ENCODE measurements at regions not wholly inside any gene's neighbourhood (a gene's known extent, or its start where the extent isn't known, plus 50 kb on each side); places are given as distances from the start of the nearest gene placed in this dataset.
A peak's percentile ranks its signal among the peaks of the same experiment; 100 is the strongest.
"Not testable (repeated sequence)": the region's sequence is repeated elsewhere in the genome, so short reads cannot be mapped to it uniquely, and the experiment has no call there.

DNA sequence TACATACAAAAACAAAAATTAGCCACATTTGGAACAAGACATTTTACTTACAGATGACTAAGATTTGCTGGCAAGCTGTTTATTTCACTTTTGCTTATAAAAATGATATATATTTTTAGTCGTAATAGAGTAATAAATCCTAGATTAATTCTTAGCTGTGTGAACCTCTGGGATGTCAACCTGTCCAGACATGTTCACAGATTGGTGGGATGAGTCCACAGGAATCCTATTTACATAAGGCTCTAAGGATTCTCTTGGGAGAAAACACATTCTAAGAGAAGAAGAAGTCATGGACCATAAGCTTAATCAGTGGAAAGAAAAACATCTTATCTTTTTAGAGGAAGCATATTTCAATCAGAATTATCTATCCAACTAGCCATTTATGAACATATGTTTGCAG, 797.4 kb downstream of the C12orf50 start:
- DNase-seq, result no peak

GRCh38 chr12:87230441-87230840, 798.8 kb downstream of the C12orf50 start:
- DNase-seq, result no peak

GRCh38 chr12:87227162-87227561, 802.0 kb downstream of the C12orf50 start:
- no peak for DNase-seq

DNA sequence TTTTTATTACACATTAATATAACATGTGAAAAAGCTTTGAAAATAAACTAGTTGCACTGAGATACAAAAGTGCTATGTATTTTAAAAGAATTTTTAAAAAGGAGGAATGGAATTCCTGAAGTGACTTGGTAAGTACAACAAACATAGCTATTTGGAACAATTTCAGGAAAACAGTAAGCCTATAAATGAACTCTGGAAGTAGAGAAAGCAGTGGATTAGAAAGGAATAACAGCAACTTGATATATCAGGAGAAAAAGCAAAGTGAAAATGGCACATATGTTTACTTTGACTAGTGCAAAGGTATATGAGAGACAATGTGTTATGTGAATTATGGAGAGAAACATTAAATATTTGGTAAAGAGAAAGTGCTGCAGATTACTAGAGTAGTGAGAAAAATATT, 811.7 kb downstream of the C12orf50 start:
- DNase-seq, result no peak

- peak; percentile 29 for DNase-seq
Observed at GRCh38 chr12:87216436-87216835, 812.8 kb downstream of the C12orf50 start.

DNA sequence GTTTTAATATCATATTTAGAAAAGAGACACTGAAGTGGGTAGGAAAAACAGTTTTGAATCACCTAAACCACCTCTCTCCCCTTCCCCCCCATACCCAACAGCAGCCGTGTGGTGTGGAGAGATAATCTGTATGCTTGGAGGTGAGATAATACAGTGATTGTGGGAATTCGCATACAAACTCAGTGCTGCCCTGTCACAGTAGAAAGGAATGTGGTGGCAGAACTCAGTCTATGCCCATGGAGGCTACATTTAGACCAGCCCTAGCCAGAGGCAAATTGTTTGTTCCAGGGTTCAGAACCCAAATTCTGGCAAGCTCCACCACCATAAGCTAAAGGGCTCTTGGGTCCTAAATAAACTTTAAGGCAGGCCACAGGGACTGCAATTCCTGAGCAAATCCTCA, 827.0 kb downstream of the C12orf50 start:
- no peak for DNase-seq

- no peak for DNase-seq
Observed at GRCh38 chr12:87201598-87201997, 827.6 kb downstream of the C12orf50 start.

DNA sequence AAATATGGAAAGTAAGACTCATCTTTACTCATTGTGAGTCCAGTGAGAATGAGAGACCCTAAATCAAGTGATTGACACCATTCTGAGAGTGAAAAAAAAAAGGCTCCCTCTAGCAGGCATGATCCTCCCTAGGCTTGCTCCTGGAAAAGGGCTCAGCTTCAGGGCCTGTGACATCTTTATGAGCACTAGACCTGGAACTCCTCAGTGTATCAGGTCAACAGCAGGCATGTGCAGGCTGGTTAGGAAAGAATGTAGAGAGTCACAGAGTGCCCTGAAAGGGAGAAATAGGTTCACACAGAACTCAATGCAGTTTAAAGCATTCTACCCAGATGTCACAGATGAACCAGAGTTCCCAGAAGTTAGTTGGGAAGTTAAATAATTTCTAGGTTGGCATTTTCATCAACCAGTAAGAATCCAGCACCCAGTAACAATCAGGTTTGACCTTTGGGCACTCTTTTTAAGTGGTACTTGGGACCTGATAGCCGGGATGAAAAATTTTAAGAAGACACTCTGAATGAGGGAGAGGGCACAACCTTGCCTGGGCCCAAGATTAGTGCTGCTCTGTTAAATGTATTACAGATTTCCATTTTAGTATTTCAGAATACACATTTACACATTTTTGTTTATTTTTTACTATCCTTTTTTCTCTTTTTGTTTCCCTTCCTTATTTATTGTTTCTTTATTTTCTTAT, 828.8 kb downstream of the C12orf50 start:
- DNase-seq, result no peak

- DNase-seq, result no peak
Observed at GRCh38 chr12:87198181-87198580, 831.0 kb downstream of the C12orf50 start.

DNA sequence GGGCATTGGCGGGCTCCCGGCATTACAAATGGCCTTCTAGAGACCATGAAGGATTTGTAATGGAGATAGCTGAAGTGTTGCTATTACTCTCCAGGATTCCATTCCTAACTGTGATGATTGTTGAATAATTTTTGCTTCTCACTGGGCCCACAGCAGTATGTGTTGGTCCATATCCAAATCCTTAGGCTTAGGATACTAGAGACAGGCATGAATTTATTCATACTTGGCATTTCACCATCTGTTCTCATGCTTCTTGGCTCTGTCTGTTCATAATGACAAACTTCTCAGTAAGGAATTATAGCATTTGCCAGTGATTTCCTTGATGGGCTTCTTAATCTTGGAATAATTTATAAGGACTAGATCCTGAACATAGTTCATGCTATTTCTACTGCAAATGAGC, 832.9 kb downstream of the C12orf50 start:
- peak; percentile 26 for DNase-seq

GRCh38 chr12:87194389-87194788, 834.8 kb downstream of the C12orf50 start:
- DNase-seq, result not testable (repeated sequence)

DNA sequence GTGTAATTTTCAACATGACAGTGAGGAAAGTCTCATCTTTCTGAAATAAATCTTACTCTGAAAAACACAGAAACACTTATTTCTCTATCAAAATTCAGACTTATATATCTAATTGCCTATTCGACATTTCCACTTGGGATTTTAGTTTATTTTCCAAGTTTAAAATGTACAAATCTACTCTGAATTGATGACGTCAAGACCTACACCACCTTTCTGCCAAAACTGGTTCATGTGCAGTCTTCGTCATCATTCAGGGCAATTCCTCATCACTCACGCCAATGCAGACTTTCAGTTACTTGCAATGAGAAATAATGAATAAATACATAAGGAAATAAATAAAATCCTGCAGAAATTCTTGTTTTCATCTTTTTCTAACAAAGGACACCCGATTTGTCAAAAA, 843.8 kb downstream of the C12orf50 start:
- DNase-seq, result no peak

- DNase-seq, result no peak
Observed at GRCh38 chr12:87182696-87183233, 846.4 kb downstream of the C12orf50 start.

DNA sequence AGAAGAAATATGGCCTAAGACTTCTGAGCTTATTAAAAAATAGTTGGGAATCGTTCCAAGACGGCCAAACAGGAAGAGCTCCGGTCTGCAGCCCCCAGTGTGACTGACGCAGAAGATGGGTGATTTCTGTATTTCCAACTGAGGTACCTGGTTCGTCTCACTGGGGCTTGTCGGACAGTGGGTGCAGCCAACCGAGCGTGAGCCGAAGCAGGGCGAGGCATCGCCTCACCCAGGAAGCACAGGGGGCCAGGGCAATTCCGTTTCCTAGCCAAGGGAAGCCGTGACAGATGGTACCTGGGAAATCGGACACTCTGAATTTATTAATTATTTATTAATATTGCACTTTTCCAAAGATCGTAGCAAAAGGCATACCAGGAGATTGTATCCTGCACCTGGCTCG, 857.8 kb downstream of the C12orf50 start:
- DNase-seq, result no peak

- no peak for DNase-seq
Observed at GRCh38 chr12:87169010-87169409, 860.2 kb downstream of the C12orf50 start.

GRCh38 chr12:87165733-87166375, 863.3 kb downstream of the C12orf50 start:
- no peak for DNase-seq

GRCh38 chr12:87163122-87163521, 866.1 kb downstream of the C12orf50 start:
- DNase-seq, result no peak

GRCh38 chr12:87160848-87161601, 868.2 kb downstream of the C12orf50 start:
- no peak for DNase-seq

- DNase-seq, result no peak
Observed at GRCh38 chr12:87157791-87158190, 871.4 kb downstream of the C12orf50 start.

- DNase-seq, result no peak
Observed at GRCh38 chr12:87155621-87156020, 873.6 kb downstream of the C12orf50 start.

GRCh38 chr12:87152841-87153528, 876.2 kb downstream of the C12orf50 start:
- no peak for DNase-seq

DNA sequence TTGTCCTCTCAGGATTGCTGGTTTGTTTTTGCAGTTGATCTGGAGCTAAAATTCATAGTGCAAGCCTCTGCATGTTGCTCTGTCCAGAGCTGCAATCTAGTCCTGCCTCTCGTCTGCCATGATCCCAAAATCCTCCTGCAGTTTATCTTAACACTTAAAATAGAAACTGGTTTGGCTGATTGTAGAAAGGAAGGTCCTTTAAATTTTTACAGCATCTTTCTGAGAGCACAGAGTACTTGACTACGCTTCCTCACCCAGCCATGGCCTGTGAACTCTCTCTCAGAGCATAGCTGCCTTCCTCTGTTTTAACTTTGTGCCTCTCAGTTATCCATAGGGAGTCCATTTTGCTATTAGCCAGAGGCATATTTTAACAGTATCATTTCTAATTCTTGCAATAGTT, 877.1 kb downstream of the C12orf50 start:
- no peak for DNase-seq
